SK-N-SH treated with all-trans-retinoic acid at 6 μM for 48 hours (cell line): ENCODE measurements at regions not wholly inside any gene's neighbourhood (a gene's known extent, or its start where the extent isn't known, plus 50 kb on each side); places are given as distances from the start of the nearest gene placed in this dataset.

Experiments
- ARNTL ChIP-seq: fragments of 450-650 bp; formaldehyde crosslinking; IDR thresholded peaks from 2 replicates; pipeline ENCODE4 v1.5.0; 2020; ENCODE audit warnings: low read depth, mild to moderate bottlenecking, moderate library complexity, borderline replicate concordance
- BACH2 ChIP-seq: fragments of 250-450 bp; sonication (Bioruptor Pico); IDR thresholded peaks from 2 replicates; pipeline ENCODE4 v1.9.0; 2021; ENCODE audit warnings: mild to moderate bottlenecking, borderline replicate concordance
- CREB5 ChIP-seq: fragments of 250-450 bp; sonication (Bioruptor Pico); IDR thresholded peaks from 2 replicates; pipeline ENCODE4 v1.5.1; 2020; ENCODE audit warnings: low read depth, mild to moderate bottlenecking, moderate library complexity
- CSDC2 ChIP-seq: fragments of 250-450 bp; sonication (Bioruptor Pico); IDR thresholded peaks from 2 replicates; pipeline ENCODE4 v1.5.0; 2020; ENCODE audit warnings: mild to moderate bottlenecking, moderate library complexity
- CSRNP3 ChIP-seq: fragments of 250-450 bp; sonication (Bioruptor Pico); IDR thresholded peaks from 2 replicates; pipeline ENCODE4 v1.5.1; 2021; ENCODE audit warnings: mild to moderate bottlenecking, moderate library complexity
- ESRRG ChIP-seq: fragments of 250-450 bp; sonication (Bioruptor Pico); IDR thresholded peaks from 2 replicates; pipeline ENCODE4 v1.6.1; 2021; ENCODE audit warnings: mild to moderate bottlenecking
- GLIS3 ChIP-seq: fragments of 250-450 bp; sonication (Bioruptor Pico); IDR thresholded peaks from 2 replicates; pipeline ENCODE4 v1.5.0; 2020; ENCODE audit warnings: mild to moderate bottlenecking, moderate library complexity
- PATZ1 ChIP-seq: fragments of 250-450 bp; sonication (Bioruptor Pico); IDR thresholded peaks from 2 replicates; pipeline ENCODE4 v1.8.0; 2020; ENCODE audit warnings: mild to moderate bottlenecking, moderate library complexity, borderline replicate concordance
- RARB ChIP-seq: fragments of 250-450 bp; sonication (Bioruptor Pico); IDR thresholded peaks from 2 replicates; pipeline ENCODE4 v1.8.0; 2021; ENCODE audit warnings: mild to moderate bottlenecking, moderate library complexity
- SNAI2 ChIP-seq: fragments of 250-450 bp; sonication (Bioruptor Pico); IDR thresholded peaks from 2 replicates; pipeline ENCODE4 v1.5.0; 2020; ENCODE audit warnings: mild to moderate bottlenecking, moderate library complexity
- TOX ChIP-seq: fragments of 250-450 bp; sonication (Bioruptor Pico); IDR thresholded peaks from 2 replicates; pipeline ENCODE4 v1.8.0; 2021; ENCODE audit warnings: mild to moderate bottlenecking, moderate library complexity, borderline replicate concordance
- ZFP3 ChIP-seq: fragments of 250-450 bp; sonication (Bioruptor Pico); IDR thresholded peaks from 2 replicates; pipeline ENCODE4 v1.5.0; 2020; ENCODE audit warnings: mild to moderate bottlenecking, moderate library complexity
- ZNF8 ChIP-seq: fragments of 450-650 bp; formaldehyde crosslinking; IDR thresholded peaks from 2 replicates; pipeline ENCODE4 v1.5.0; 2020; ENCODE audit warnings: mild to moderate bottlenecking, moderate library complexity
- TF ChIP-seq, protein P1 (sequence below): fragments of 250-450 bp; sonication (Bioruptor Pico); IDR thresholded peaks from 2 replicates; pipeline ENCODE4 v1.8.0; 2021; ENCODE audit warnings: low read depth, mild to moderate bottlenecking, moderate library complexity, borderline replicate concordance

- no peak for TF ChIP-seq ARNTL
- TF ChIP-seq CSRNP3 (CRISPR knock-in tag), result no peak
- no peak for TF ChIP-seq RARB (CRISPR knock-in tag)
- TF ChIP-seq TOX (CRISPR knock-in tag), result no peak
- no peak for TF ChIP-seq CREB5
- TF ChIP-seq, protein P1, sequence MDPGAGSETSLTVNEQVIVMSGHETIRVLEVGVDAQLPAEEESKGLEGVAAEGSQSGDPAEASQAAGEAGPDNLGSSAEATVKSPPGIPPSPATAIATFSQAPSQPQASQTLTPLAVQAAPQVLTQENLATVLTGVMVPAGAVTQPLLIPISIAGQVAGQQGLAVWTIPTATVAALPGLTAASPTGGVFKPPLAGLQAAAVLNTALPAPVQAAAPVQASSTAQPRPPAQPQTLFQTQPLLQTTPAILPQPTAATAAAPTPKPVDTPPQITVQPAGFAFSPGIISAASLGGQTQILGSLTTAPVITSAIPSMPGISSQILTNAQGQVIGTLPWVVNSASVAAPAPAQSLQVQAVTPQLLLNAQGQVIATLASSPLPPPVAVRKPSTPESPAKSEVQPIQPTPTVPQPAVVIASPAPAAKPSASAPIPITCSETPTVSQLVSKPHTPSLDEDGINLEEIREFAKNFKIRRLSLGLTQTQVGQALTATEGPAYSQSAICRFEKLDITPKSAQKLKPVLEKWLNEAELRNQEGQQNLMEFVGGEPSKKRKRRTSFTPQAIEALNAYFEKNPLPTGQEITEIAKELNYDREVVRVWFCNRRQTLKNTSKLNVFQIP (CRISPR knock-in tag), result no peak
- no peak for TF ChIP-seq PATZ1 (CRISPR knock-in tag)
- no peak for TF ChIP-seq ESRRG
- no peak for TF ChIP-seq ZFP3 (CRISPR knock-in tag)
- no peak for TF ChIP-seq ZNF8
- TF ChIP-seq GLIS3 (CRISPR knock-in tag), result no peak
- TF ChIP-seq CSDC2 (CRISPR knock-in tag), result no peak
- TF ChIP-seq BACH2, result no peak
- TF ChIP-seq SNAI2 (CRISPR knock-in tag), result no peak
Measured at GRCh38 chr6:91317247-91317835, 730.5 kb upstream of the MAP3K7 start.
